Liver (tissue), 8 donors: ENCODE measurements at regions not wholly inside any gene's neighbourhood (a gene's known extent, or its start where the extent isn't known, plus 50 kb on each side); places are given as distances from the start of the nearest gene placed in this dataset.

Experiments
- DNase-seq: peaks from one replicate; pipeline ENCODE4 v3.0.0-alpha.2; 2017; ENCODE audit warnings: low spot score
- H3K27ac ChIP-seq, 2 donors: one replicate each; pipeline ENCODE4 v1.7.0; 2013; ENCODE audit warnings: inconsistent platforms in 2 of 2, low read length in 2 of 2, control low read depth in 1 of 2, low read depth in 1 of 2, mild to moderate bottlenecking in 1 of 2
- H3K27me3 ChIP-seq, 4 donors: one replicate each; pipeline versions ENCODE4 v1.6.1 to v1.7.0; 2013; ENCODE audit warnings: low read length in 3 of 4, inconsistent platforms in 1 of 4, mild to moderate bottlenecking in 1 of 4, moderate library complexity in 1 of 4; ENCODE audit not compliant: control insufficient read depth in 4 of 4, insufficient read depth in 4 of 4
- H3K36me3 ChIP-seq, 4 donors: one replicate each; pipeline versions ENCODE4 v1.6.1 to v1.7.0; 2013; ENCODE audit warnings: low read length in 3 of 4, mild to moderate bottlenecking in 3 of 4, low read depth in 1 of 4, moderate library complexity in 1 of 4; ENCODE audit not compliant: control insufficient read depth in 4 of 4, insufficient read depth in 3 of 4
- H3K4me1 ChIP-seq, 4 donors: one replicate each; pipeline versions ENCODE4 v1.6.1 to v1.7.0; 2013; ENCODE audit warnings: low read length in 3 of 4, mild to moderate bottlenecking in 3 of 4, moderate library complexity in 1 of 4; ENCODE audit not compliant: control insufficient read depth in 4 of 4, insufficient read depth in 4 of 4
- H3K4me3 ChIP-seq, 3 donors: one replicate each; pipeline versions ENCODE4 v1.6.1 to v1.7.0; 2013; ENCODE audit warnings: low read length in 3 of 3, control low read depth in 1 of 3, low read depth in 1 of 3, mild to moderate bottlenecking in 1 of 3
- H3K9ac ChIP-seq, 2 donors: one replicate each; pipeline ENCODE4 v1.7.0; 2013; ENCODE audit warnings: low read length in 2 of 2, mild to moderate bottlenecking in 2 of 2, moderate library complexity in 2 of 2, control low read depth in 1 of 2, low read depth in 1 of 2
- H3K9me3 ChIP-seq, 4 donors: one replicate each; pipeline versions ENCODE4 v1.6.1 to v1.7.0; 2013; ENCODE audit warnings: low read length in 3 of 4; ENCODE audit not compliant: control insufficient read depth in 4 of 4
- ATF3 ChIP-seq: IDR thresholded peaks from 2 replicates; pipeline ENCODE4 v1.6.1; 2016; ENCODE audit warnings: antibody characterized with exemption
- CTCF ChIP-seq: fragments of 150-350 bp; IDR thresholded peaks from 2 replicates; pipeline ENCODE4 v1.5.1; 2017; ENCODE audit warnings: improper control_type of control experiment, low read depth, low read length; ENCODE audit not compliant: missing input control
- EGR1 ChIP-seq, 2 donors: IDR thresholded peaks; 2 replicates each; pipeline ENCODE4 v1.6.1; 2016 to 2018; ENCODE audit warnings: antibody characterized with exemption in 2 of 2, low read depth in 2 of 2
- FOXA1 ChIP-seq: IDR thresholded peaks from 2 replicates; pipeline ENCODE4 v1.6.1; 2016; ENCODE audit warnings: antibody characterized with exemption
- GABPA ChIP-seq, 2 donors: IDR thresholded peaks in 1 of 2; conservative IDR thresholded peaks in 1 of 2; 2 replicates each; pipeline ENCODE4 v1.6.1; 2016; ENCODE audit warnings: antibody characterized with exemption in 2 of 2, mild to moderate bottlenecking in 1 of 2, moderate library complexity in 1 of 2
- HNF4A ChIP-seq, 2 donors: conservative IDR thresholded peaks; 2 replicates each; pipeline ENCODE4 v1.6.1; 2016; ENCODE audit warnings: antibody characterized with exemption in 2 of 2, mild to moderate bottlenecking in 2 of 2
- NR2F2 ChIP-seq: IDR thresholded peaks from 2 replicates; pipeline ENCODE4 v1.6.1; 2016; ENCODE audit warnings: antibody characterized with exemption
- REST ChIP-seq: IDR thresholded peaks from 2 replicates; pipeline ENCODE4 v1.6.1; 2016; ENCODE audit warnings: antibody characterized with exemption, mild to moderate bottlenecking
- SP1 ChIP-seq: IDR thresholded peaks from 2 replicates; pipeline ENCODE4 v1.6.1; 2018; ENCODE audit warnings: antibody characterized with exemption, mild to moderate bottlenecking
- TAF1 ChIP-seq: conservative IDR thresholded peaks from 2 replicates; pipeline ENCODE4 v1.6.1; 2016; ENCODE audit warnings: antibody characterized with exemption, mild to moderate bottlenecking
- WGBS: extraction: QIAGEN DNeasy Blood & Tissue Kit; methylation state at CpG from one replicate; pipeline ENCODE4 v1.1.7; 2013; 5-methylcytosine and 5-hydroxymethylcytosine counted together
- donor health status: healthy.
- donor health status: healthy.
- donor health status: healthy.
- donor health status: healthy.
- donor health status: healthy.

GRCh38 chr1:55468142-55468795 lies 253.1 kb upstream of the USP24 start:
- Histone ChIP-seq H3K4me3 (no peak overlapping the region), H3K27ac (no peak overlapping the region), H3K36me3 (no peaks in the 10 kb centered on the region), H3K9ac (no peak overlapping the region), H3K9me3 (no peaks in the 10 kb centered on the region), H3K27me3 (no peaks in the 10 kb centered on the region), H3K4me1 (no peaks in the 10 kb centered on the region)
- no peak for DNase-seq
- WGBS, result 88% methylated on average over 7 of the region's 7 CpGs
- TF ChIP-seq ATF3 (no peak), FOXA1 (no peak), CTCF (no peak), REST (no peak), NR2F2 (no peak), GABPA (IDR thresholded peaks at IDR 0.05 in 1 of 2, conservative IDR thresholded peaks at IDR 0.05 in 1 of 2) (no peak), SP1 (no peak)

- Histone ChIP-seq H3K9me3 (no peaks in the 10 kb centered on the region), H3K27me3 (no peaks in the 10 kb centered on the region), H3K27ac (no peak overlapping the region), H3K4me1 (no peaks in the 10 kb centered on the region), H3K9ac (no peak overlapping the region), H3K36me3 (no peaks in the 10 kb centered on the region), H3K4me3 (no peak overlapping the region)
- TF ChIP-seq REST (no peak), HNF4A (conservative IDR thresholded peaks at IDR 0.05) (no peak), GABPA (IDR thresholded peaks at IDR 0.05 in 1 of 2, conservative IDR thresholded peaks at IDR 0.05 in 1 of 2) (no peak), TAF1 (no peak), EGR1 (IDR thresholded peaks at IDR 0.05; ENCODE audit: low read depth in 2 of 2) (no peak)
- WGBS, result 93% methylated on average over 2 of the region's 2 CpGs
- no peak for DNase-seq
These were observed 251.8 kb upstream of the USP24 start for GRCh38 chr1:55466921-55467320.
